Neural progenitor cell (in vitro differentiated cells): ENCODE measurements at regions not wholly inside any gene's neighbourhood (a gene's known extent, or its start where the extent isn't known, plus 50 kb on each side); places are given as distances from the start of the nearest gene placed in this dataset.
A peak's percentile ranks its signal among the peaks of the same experiment; 100 is the strongest.

Source experiments
- DNase-seq: peaks from one replicate; pipeline ENCODE4 v3.0.0-alpha.2; 2016; ENCODE audit warnings: low spot score
- H2AFZ ChIP-seq: fragments of 200-600 bp; sonication (generic); replicated peaks from 2 replicates; pipeline ENCODE4 v1.6.1; 2016; ENCODE audit warnings: antibody characterized with exemption
- H3F3A ChIP-seq: fragments of 200-600 bp; sonication (generic); 2 replicates; pipeline ENCODE4 v1.6.1; 2016; ENCODE audit warnings: antibody characterized with exemption, low read depth
- H3K27ac ChIP-seq: fragments of 200-600 bp; sonication (generic); 2 replicates; pipeline ENCODE4 v1.5.1; 2016; ENCODE audit warnings: mild to moderate bottlenecking
- H3K27me3 ChIP-seq: fragments of 200-600 bp; sonication (generic); 2 replicates; pipeline ENCODE4 v1.6.1; 2016; ENCODE audit warnings: mild to moderate bottlenecking, moderate library complexity
- H3K36me3 ChIP-seq: fragments of 200-600 bp; sonication (generic); 2 replicates; pipeline ENCODE4 v1.5.1; 2016
- H3K4me1 ChIP-seq: fragments of 200-600 bp; sonication (generic); 2 replicates; pipeline ENCODE4 v1.6.1; 2016; ENCODE audit warnings: mixed run types
- H3K4me2 ChIP-seq: fragments of 200-600 bp; sonication (generic); 2 replicates; pipeline ENCODE4 v1.6.1; 2016
- H3K4me3 ChIP-seq: fragments of 200-600 bp; sonication (generic); 2 replicates; pipeline ENCODE4 v1.5.1; 2016
- H3K79me2 ChIP-seq: fragments of 200-600 bp; sonication (generic); 2 replicates; pipeline ENCODE4 v1.6.1; 2016; ENCODE audit warnings: low read depth
- H3K9ac ChIP-seq: fragments of 200-600 bp; sonication (generic); 2 replicates; pipeline ENCODE4 v1.6.1; 2016
- H3K9me3 ChIP-seq: fragments of 200-600 bp; sonication (generic); 2 replicates; pipeline ENCODE4 v1.5.1; 2016; ENCODE audit warnings: low read depth
- H4K20me1 ChIP-seq: fragments of 200-600 bp; sonication (generic); 2 replicates; pipeline ENCODE4 v1.6.1; 2016; ENCODE audit warnings: low read depth
- H3K27ac Mint-ChIP-seq: 3 replicates; pipeline ENCODE4 v1.8.0; 2021; ENCODE audit warnings: mixed read lengths
- H3K27me3 Mint-ChIP-seq: 2 replicates; pipeline ENCODE4 v1.8.0; 2022; ENCODE audit warnings: low read depth, mild to moderate bottlenecking, inconsistent platforms, moderate library complexity, mixed read lengths; ENCODE audit not compliant: insufficient read depth
- H3K36me3 Mint-ChIP-seq: 3 replicates; pipeline ENCODE4 v1.8.0; 2021; ENCODE audit warnings: mixed read lengths
- H3K4me1 Mint-ChIP-seq: 3 replicates; pipeline ENCODE4 v1.8.0; 2021; ENCODE audit warnings: mixed read lengths
- H3K4me3 Mint-ChIP-seq: 3 replicates; pipeline ENCODE4 v1.8.0; 2021; ENCODE audit warnings: mild to moderate bottlenecking, moderate library complexity, mixed read lengths
- H3K9me3 Mint-ChIP-seq: 3 replicates; pipeline ENCODE4 v1.8.0; 2020; ENCODE audit warnings: mixed read lengths
- CTCF ChIP-seq: fragments of 200-600 bp; sonication (generic); IDR thresholded peaks from 2 replicates; pipeline ENCODE4 v1.5.1; 2017; ENCODE audit warnings: antibody characterized with exemption, mild to moderate bottlenecking
- EZH2 ChIP-seq: fragments of 200-600 bp; sonication (generic); IDR thresholded peaks from 2 replicates; pipeline ENCODE4 v1.6.1; 2017; ENCODE audit warnings: antibody characterized with exemption, mild to moderate bottlenecking, moderate library complexity
- EZH2phosphoT487 ChIP-seq: fragments of 200-600 bp; sonication (generic); IDR thresholded peaks from 2 replicates; pipeline ENCODE4 v1.6.1; 2017; ENCODE audit warnings: antibody characterized with exemption

- Mint-ChIP-seq H3K36me3 (no peaks in the 10 kb centered on the region), H3K9me3 (no peaks in the 10 kb centered on the region), H3K27ac (no peak overlapping the region), H3K4me3 (no peak overlapping the region), H3K4me1 (peaks cover under 1% of the 10 kb centered on the region), H3K27me3 (peaks cover 3% of the 10 kb centered on the region)
- no peaks in the 10 kb centered on the region for H3K27me3 ChIP-seq
- H3K4me1 ChIP-seq, result no peaks in the 10 kb centered on the region
- H4K20me1 ChIP-seq, result no peaks in the 10 kb centered on the region
- no peak overlapping the region for H3K4me2 ChIP-seq
- no peak overlapping the region for H3K4me3 ChIP-seq
- no peak overlapping the region for H3K27ac ChIP-seq
- TF ChIP-seq CTCF (no peak), EZH2phosphoT487 (no peak), EZH2 (no peak)
- H3K9me3 ChIP-seq, result no peaks in the 10 kb centered on the region
- no peaks in the 10 kb centered on the region for H3K36me3 ChIP-seq
- no peak overlapping the region for H2AFZ ChIP-seq
- no peak overlapping the region for H3K9ac ChIP-seq
- no peaks in the 10 kb centered on the region for H3F3A ChIP-seq
- DNase-seq, result no peak
- H3K79me2 ChIP-seq, result no peaks in the 10 kb centered on the region
Observed at GRCh38 chrX:4935401-4935800, 1222.0 kb upstream of the PRKX start.

- Mint-ChIP-seq H3K4me1 (peaks cover 2% of the 10 kb centered on the region), H3K9me3 (no peaks in the 10 kb centered on the region), H3K27me3 (peaks cover 3% of the 10 kb centered on the region), H3K27ac (no peak overlapping the region), H3K36me3 (no peaks in the 10 kb centered on the region), H3K4me3 (no peak overlapping the region)
- no peak for DNase-seq
- Histone ChIP-seq H3K9me3 (no peaks in the 10 kb centered on the region), H3K4me2 (no peak overlapping the region), H3K27ac (no peak overlapping the region), H3K36me3 (no peaks in the 10 kb centered on the region), H4K20me1 (no peaks in the 10 kb centered on the region), H3F3A (no peaks in the 10 kb centered on the region), H3K4me1 (no peaks in the 10 kb centered on the region), H3K27me3 (no peaks in the 10 kb centered on the region), H2AFZ (peak overlapping the region; percentile 8), H3K9ac (no peak overlapping the region), H3K79me2 (no peaks in the 10 kb centered on the region), H3K4me3 (no peak overlapping the region)
- no peak for TF ChIP-seq CTCF
- TF ChIP-seq EZH2phosphoT487, result no peak
- TF ChIP-seq EZH2, result no peak
Observed at GRCh38 chrX:4932790-4933189, 1219.3 kb upstream of the PRKX start.

GRCh38 chrX:4930426-4930825 lies 1217.0 kb upstream of the PRKX start:
- Histone ChIP-seq H3K9ac (no peak overlapping the region), H3K27ac (no peak overlapping the region), H3K4me3 (no peak overlapping the region), H3K4me2 (no peak overlapping the region), H4K20me1 (no peaks in the 10 kb centered on the region), H3K79me2 (no peaks in the 10 kb centered on the region), H3K36me3 (no peaks in the 10 kb centered on the region), H3K4me1 (no peaks in the 10 kb centered on the region), H3F3A (no peaks in the 10 kb centered on the region), H3K9me3 (no peaks in the 10 kb centered on the region), H3K27me3 (no peaks in the 10 kb centered on the region), H2AFZ (no peak overlapping the region)
- no peak for DNase-seq
- H3K27me3 Mint-ChIP-seq, result no peaks in the 10 kb centered on the region
- no peaks in the 10 kb centered on the region for H3K9me3 Mint-ChIP-seq
- peaks cover 2% of the 10 kb centered on the region for H3K4me1 Mint-ChIP-seq
- no peak overlapping the region for H3K27ac Mint-ChIP-seq
- no peak for TF ChIP-seq EZH2
- no peak for TF ChIP-seq EZH2phosphoT487
- no peak for TF ChIP-seq CTCF
- H3K36me3 Mint-ChIP-seq, result no peaks in the 10 kb centered on the region
- H3K4me3 Mint-ChIP-seq, result no peak overlapping the region

GRCh38 chrX:4925911-4926310 lies 1212.5 kb upstream of the PRKX start:
- Histone ChIP-seq H3K4me3 (no peak overlapping the region), H3F3A (no peaks in the 10 kb centered on the region), H3K27me3 (no peaks in the 10 kb centered on the region), H3K27ac (no peak overlapping the region), H3K9ac (no peak overlapping the region), H2AFZ (no peak overlapping the region), H4K20me1 (no peaks in the 10 kb centered on the region), H3K9me3 (no peaks in the 10 kb centered on the region), H3K4me1 (no peaks in the 10 kb centered on the region), H3K4me2 (no peak overlapping the region), H3K36me3 (no peaks in the 10 kb centered on the region), H3K79me2 (no peaks in the 10 kb centered on the region)
- Mint-ChIP-seq H3K36me3 (no peaks in the 10 kb centered on the region), H3K27me3 (no peaks in the 10 kb centered on the region), H3K27ac (no peak overlapping the region), H3K4me1 (peaks cover 2% of the 10 kb centered on the region), H3K9me3 (no peaks in the 10 kb centered on the region), H3K4me3 (no peak overlapping the region)
- DNase-seq, result no peak
- TF ChIP-seq CTCF (no peak), EZH2 (no peak), EZH2phosphoT487 (no peak)
